H1 (cell line): ENCODE measurements at regions not wholly inside any gene's neighbourhood (a gene's known extent, or its start where the extent isn't known, plus 50 kb on each side); places are given as distances from the start of the nearest gene placed in this dataset.

ENCODE experiments used
- EGR1 ChIP-seq: IDR thresholded peaks from 2 replicates; pipeline ENCODE4 v1.6.1; 2011; ENCODE audit warnings: low read depth, low read length, borderline replicate concordance
- HDAC2 ChIP-seq, 2 experiments: fragments of 300-600 bp in 1 of 2; sonication (generic) in 1 of 2; IDR thresholded peaks; 2 replicates each; pipeline ENCODE4 v1.6.1; 2011 to 2012; ENCODE audit warnings: low read depth in 2 of 2, low read length in 2 of 2, mild to moderate bottlenecking in 2 of 2, moderate library complexity in 2 of 2, borderline replicate concordance in 1 of 2, inconsistent platforms in 1 of 2
- JUND ChIP-seq: IDR thresholded peaks from 2 replicates; pipeline ENCODE4 v1.6.1; 2011; ENCODE audit warnings: mild to moderate bottlenecking, improper control_type of control experiment, low read length
- MAFK ChIP-seq: IDR thresholded peaks from 2 replicates; pipeline ENCODE4 v1.6.1; 2012; ENCODE audit warnings: low read depth, mild to moderate bottlenecking, improper control_type of control experiment, low read length
- RAD21 ChIP-seq, 2 experiments: IDR thresholded peaks in 1 of 2; conservative IDR thresholded peaks in 1 of 2; 2 replicates each; pipeline ENCODE4 v1.6.1; 2011; ENCODE audit warnings: low read depth in 2 of 2, low read length in 2 of 2, improper control_type of control experiment in 1 of 2, inconsistent platforms in 1 of 2, mild to moderate bottlenecking in 1 of 2, moderate library complexity in 1 of 2

DNA sequence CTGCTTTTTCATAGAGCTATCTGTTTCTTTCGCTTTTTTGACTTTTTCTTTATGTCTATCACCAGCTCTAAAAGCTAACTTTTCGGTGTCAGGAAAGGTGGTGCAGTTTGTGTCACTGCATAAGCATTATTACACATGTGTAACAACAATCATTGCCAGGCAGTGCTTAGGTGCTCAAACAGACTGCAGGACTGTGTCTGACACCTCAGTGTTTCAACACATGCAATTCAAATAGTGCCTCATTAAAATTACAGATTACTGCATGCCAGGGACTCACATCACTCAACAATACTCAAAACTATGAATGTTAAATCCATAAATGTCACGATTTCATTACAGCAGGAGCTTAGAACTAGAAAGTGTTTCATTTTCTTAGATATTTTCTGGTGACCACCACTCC lies 265.3 kb upstream of the SMIM30 start (continued):
- TF ChIP-seq HDAC2 (IDR thresholded peaks at IDR 0.05; ENCODE audit: borderline replicate concordance in 1 of 2, low read depth in 2 of 2, low read length in 2 of 2), result no peak
- no peak for TF ChIP-seq RAD21 (IDR thresholded peaks at IDR 0.05 in 1 of 2, conservative IDR thresholded peaks at IDR 0.05 in 1 of 2; ENCODE audit: low read depth in 2 of 2, low read length in 2 of 2)
- no peak for TF ChIP-seq EGR1
- TF ChIP-seq MAFK, result no peak
- no peak for TF ChIP-seq JUND
